ENCODE measurements at regions not wholly inside any gene's neighbourhood (a gene's known extent, or its start where the extent isn't known, plus 50 kb on each side); places are given as distances from the start of the nearest gene placed in this dataset.

GRCh38 chr14:97311411-97311810 is 514.2 kb downstream of the VRK1 start:
- DNase-seq, result no peak

- DNase-seq, result no peak
Observed at GRCh38 chr14:97312910-97313309, 515.7 kb downstream of the VRK1 start.

GRCh38 chr14:97315790-97316189 is 518.6 kb downstream of the VRK1 start:
- DNase-seq, result no peak

GRCh38 chr14:97318380-97318779 is 521.2 kb downstream of the VRK1 start:
- DNase-seq, result no peak

- no peak for DNase-seq
Observed at GRCh38 chr14:97319691-97320090, 522.5 kb downstream of the VRK1 start.

- DNase-seq, result no peak
Observed at GRCh38 chr14:97328743-97329142, 531.6 kb downstream of the VRK1 start.

- no peak for DNase-seq
Observed at GRCh38 chr14:97329701-97330100, 532.5 kb downstream of the VRK1 start.

- no peak for DNase-seq
Observed at GRCh38 chr14:97331058-97331457, 533.9 kb downstream of the VRK1 start.

- no peak for DNase-seq
Observed at GRCh38 chr14:97331526-97331925, 534.3 kb downstream of the VRK1 start.

GRCh38 chr14:97336179-97336578 is 539.0 kb downstream of the VRK1 start:
- no peak for DNase-seq

- no peak for DNase-seq
Observed at GRCh38 chr14:97336816-97337215, 539.6 kb downstream of the VRK1 start.

- DNase-seq, result no peak
Observed at GRCh38 chr14:97337267-97337666, 540.1 kb downstream of the VRK1 start.

- DNase-seq, result no peak
Observed at GRCh38 chr14:97337670-97338069, 540.5 kb downstream of the VRK1 start.

GRCh38 chr14:97344666-97345065 is 547.5 kb downstream of the VRK1 start:
- DNase-seq, result no peak

GRCh38 chr14:97346675-97347074 is 549.5 kb downstream of the VRK1 start:
- DNase-seq, result no peak

- no peak for DNase-seq
Observed at GRCh38 chr14:97349463-97349862, 552.3 kb downstream of the VRK1 start.

- DNase-seq, result no peak
Observed at GRCh38 chr14:97349946-97350345, 552.8 kb downstream of the VRK1 start.

- no peak for DNase-seq
Observed at GRCh38 chr14:97350415-97350814, 553.2 kb downstream of the VRK1 start.

GRCh38 chr14:97350894-97351731 is 553.9 kb downstream of the VRK1 start:
- no peak for DNase-seq

- no peak for DNase-seq
Observed at GRCh38 chr14:97353102-97353501, 555.9 kb downstream of the VRK1 start.

GRCh38 chr14:97354119-97354722 is 557.0 kb downstream of the VRK1 start:
- DNase-seq, result no peak

GRCh38 chr14:97359341-97359740 is 562.2 kb downstream of the VRK1 start:
- DNase-seq, result no peak

GRCh38 chr14:97361181-97361580 is 564.0 kb downstream of the VRK1 start:
- no peak for DNase-seq

- DNase-seq, result no peak
Observed at GRCh38 chr14:97361958-97362357, 564.8 kb downstream of the VRK1 start.

GRCh38 chr14:97366400-97366799 is 569.2 kb downstream of the VRK1 start:
- DNase-seq, result no peak

Data from OCI-M1 (cell line).